Dedifferentiated amniotic fluid mesenchymal stem cell (primary cell): ENCODE measurements at regions not wholly inside any gene's neighbourhood (a gene's known extent, or its start where the extent isn't known, plus 50 kb on each side); places are given as distances from the start of the nearest gene placed in this dataset.

Experiments used
- DNase-seq: peaks from one replicate; pipeline ENCODE4 v3.0.0-alpha.2; 2016; ENCODE audit errors: extremely low spot score

- no peak for DNase-seq
Measured at GRCh38 chr2:183284606-183285005, 160.4 kb downstream of the NUP35 start.

DNA sequence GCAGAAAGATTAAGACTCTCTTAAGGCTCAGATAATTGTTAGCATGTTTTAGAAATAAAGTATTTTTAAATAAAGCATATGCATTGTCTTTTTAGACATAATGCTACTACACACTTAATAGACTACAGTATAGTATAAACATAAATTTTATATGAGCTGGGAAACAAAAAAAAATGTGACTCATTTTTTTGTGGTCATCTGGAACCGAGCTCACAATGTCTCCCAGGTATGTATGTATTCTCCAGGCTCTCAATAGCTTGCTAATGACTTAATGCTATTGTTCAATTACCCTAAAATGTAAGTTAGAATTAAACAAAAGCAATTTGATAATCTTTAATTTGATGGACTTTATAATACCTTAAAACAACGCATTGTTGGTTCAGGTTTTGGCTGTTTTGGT lies 167.2 kb downstream of the NUP35 start:
- DNase-seq = no peak

GRCh38 chr2:183292028-183292427 lies 167.8 kb downstream of the NUP35 start:
- DNase-seq = no peak

DNA sequence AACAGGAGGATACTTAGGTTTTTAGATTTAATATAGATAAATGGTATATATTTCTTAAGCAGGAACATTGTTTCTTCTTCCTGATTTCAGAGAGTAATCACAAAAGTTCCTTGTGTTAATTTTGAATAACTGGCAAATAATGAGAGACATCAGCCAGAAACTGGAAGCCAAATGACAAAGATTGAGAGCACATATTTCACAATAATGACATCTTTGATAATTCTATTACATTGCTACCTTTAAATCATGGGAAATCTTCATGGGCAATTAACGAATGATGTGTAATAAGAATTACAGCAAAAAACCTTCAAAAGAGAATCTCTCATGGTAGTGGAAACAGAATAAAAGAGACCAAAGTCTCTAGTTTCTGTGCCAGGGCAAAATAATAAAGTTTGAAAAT lies 215.1 kb downstream of the NUP35 start:
- DNase-seq = no peak

- DNase-seq = no peak
Measured at GRCh38 chr2:183341057-183341456, 216.8 kb downstream of the NUP35 start.

DNA sequence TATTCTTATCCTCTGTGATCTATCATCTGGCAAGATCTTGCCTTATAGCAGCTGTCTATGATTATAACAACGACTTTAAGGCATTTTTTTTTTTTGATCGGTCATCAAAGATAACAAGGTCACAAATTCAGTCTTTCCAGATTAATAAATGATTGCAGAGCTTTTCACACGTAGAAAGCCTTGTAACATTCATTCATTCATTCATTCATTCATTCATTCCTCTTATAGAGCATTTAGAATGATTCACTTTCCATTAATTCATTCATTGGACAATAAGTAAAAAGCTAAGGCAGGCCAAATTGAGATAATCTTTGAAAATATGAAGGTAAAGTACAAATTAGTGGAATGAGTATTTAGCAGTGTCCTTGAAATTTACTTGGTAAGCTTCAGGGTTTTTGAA lies 223.7 kb downstream of the NUP35 start:
- DNase-seq = no peak

- no peak for DNase-seq
Measured at GRCh38 chr2:183348492-183348891, 224.2 kb downstream of the NUP35 start.

DNA sequence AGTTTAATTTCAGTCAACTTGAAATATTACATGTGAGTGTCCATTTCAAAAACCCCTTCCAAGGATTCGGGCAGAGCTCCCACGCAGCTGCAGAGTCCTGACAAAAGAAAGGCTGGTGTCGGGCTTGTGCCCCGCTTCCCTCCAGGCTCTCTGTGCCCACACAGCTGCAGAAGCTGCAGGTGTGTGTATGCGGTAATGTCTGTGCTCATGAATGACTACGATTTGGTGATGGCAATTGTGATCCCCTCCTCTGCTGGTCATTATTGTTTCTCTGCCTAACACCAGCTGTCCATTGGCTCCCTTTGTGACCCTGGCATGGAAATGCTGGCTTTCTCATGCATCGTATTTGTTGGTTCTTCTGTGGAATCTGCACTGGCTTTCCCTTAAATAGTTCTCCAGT lies 224.8 kb downstream of the NUP35 start:
- no peak for DNase-seq

DNA sequence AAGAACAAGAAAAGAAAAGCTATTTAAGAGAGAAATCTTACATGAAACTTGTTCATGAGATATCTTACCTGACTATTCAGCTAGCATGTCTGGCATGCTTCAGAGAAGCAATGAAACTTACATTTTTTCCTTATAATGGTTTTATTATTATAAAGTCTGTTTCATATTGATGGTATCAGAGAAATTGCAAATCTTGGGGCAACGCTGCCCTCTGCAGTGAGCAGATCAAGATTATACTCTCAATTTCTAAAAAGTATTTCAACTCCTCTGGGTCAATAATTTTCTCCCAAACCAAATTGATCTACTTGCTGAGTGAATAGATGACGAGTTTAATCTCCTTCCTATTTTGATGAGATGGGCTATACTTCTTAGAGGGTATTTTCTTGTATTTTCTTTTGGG lies 235.6 kb downstream of the NUP35 start:
- DNase-seq = no peak

- DNase-seq = no peak
Measured at GRCh38 chr2:183371545-183371944, 247.3 kb downstream of the NUP35 start.

DNA sequence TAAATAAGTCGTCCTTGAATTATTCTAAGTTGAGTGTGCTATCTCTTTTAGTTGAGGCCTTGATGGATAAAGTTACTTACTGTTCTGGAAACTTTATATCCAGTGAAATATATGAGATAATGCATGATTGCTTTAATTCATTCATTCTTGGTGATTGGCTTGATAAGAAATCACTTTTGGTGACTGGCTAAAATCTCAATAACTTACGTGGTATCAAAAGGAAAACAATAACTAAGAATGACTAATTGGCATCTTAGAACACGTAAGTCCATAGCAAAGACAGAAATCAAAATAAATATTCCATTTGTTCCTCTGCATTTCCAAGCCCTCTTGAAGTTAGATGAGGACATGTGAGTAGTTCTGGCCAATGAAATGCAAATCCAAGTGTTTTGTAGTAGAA lies 251.6 kb downstream of the NUP35 start:
- DNase-seq = no peak

DNA sequence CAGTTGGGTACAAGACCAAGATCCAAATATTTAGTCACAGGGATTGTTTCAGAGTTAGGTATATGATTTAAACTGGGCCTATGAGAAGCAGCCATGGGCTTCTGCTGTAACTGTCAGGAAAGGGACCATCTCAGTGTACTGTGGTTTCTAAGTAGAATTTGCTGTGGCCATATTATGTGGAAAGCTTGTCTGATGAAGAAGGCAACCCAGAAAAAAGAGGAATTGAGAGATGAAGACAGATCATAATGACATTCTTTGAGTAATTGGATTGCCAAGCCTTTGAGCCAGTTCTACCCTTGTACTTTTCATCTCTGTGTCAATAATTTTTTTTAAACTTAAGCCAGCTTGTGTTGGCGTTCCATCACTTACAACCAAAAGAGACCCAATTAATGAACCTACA lies 259.6 kb downstream of the NUP35 start:
- no peak for DNase-seq

- DNase-seq = no peak
Measured at GRCh38 chr2:183389546-183390080, 265.4 kb downstream of the NUP35 start.

- no peak for DNase-seq
Measured at GRCh38 chr2:183390109-183390508, 265.9 kb downstream of the NUP35 start.

DNA sequence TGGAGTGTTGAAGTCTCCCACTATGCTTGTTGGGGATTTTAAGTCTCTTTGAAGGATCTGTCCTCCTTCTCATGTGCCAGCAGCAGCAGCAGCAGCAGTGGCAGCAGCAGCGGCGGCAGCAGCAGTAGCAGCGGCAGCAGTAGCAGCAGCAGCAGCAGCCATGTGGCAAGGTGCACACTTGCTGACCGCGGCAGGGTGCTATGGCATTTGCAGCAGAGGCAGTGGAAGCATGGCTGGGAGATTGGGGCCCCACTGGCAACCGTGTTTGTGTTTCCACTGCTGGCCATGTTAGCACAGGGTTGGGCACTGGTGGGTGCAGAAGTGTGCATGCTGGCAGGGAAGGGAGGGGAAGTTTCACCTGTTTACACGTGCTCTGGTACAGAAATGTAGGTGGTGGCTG lies 280.1 kb downstream of the NUP35 start:
- DNase-seq = no peak

DNA sequence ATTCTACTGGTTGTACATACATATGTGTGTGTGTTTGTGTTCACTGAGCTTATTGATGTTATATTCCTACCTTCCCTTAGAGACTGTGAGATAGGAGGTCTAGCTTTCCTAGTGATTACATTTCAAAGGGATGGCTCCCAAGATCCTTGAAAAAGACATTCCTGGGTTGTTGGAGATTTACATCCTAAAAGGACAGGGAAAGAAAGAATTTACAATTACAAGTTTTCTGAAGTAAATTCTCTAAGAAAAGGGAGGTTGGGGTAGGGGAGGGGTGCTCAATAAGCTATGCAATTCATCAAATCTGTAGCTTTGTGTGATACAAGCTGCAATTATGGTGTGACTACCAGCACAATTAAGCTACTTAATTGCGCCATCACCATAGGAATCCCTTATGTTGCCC lies 284.3 kb downstream of the NUP35 start:
- no peak for DNase-seq

- no peak for DNase-seq
Measured at GRCh38 chr2:183409662-183410061, 285.4 kb downstream of the NUP35 start.

DNA sequence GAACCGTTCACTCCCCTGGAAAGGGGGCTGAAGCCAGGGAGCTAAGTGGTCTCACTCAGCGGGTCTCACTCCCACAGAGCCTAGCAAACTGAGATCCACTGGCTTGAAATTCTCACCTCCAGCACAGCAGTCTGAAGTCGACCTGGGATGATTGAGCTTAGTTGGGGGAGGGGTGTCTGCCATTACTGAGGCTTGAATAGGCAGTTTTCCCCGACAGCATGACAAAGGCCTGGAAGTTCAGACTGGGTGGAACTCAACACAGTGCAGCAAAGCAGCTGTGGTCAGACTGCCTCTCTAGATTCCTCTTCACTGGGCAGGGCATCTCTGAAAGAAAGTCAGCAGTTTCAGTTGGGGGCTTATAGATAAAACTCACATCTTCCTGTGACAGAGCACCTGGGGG lies 292.5 kb downstream of the NUP35 start:
- no peak for DNase-seq

- DNase-seq = no peak
Measured at GRCh38 chr2:183426825-183427224, 302.6 kb downstream of the NUP35 start.

DNA sequence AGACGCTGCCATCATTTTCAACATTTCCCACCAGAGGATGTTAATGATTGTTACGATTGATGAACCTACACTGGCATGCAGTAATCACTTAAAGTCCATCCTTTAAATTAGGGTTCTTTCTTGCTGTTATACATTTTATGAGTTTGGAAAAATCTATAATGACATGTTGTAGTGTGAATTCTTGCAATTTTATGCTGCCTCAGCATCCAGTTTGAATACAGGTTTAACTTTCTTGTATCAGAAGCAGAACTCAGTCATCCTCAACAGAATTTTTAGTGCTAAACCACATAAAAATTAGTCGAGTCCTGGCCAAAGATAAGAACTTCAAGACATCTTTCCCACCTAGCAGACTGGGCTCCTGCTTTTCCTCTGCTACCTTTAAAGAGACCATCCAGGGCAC lies 303.3 kb downstream of the NUP35 start:
- no peak for DNase-seq

- no peak for DNase-seq
Measured at GRCh38 chr2:183428881-183429280, 304.6 kb downstream of the NUP35 start.

GRCh38 chr2:183438541-183438940 lies 314.3 kb downstream of the NUP35 start:
- DNase-seq = no peak

DNA sequence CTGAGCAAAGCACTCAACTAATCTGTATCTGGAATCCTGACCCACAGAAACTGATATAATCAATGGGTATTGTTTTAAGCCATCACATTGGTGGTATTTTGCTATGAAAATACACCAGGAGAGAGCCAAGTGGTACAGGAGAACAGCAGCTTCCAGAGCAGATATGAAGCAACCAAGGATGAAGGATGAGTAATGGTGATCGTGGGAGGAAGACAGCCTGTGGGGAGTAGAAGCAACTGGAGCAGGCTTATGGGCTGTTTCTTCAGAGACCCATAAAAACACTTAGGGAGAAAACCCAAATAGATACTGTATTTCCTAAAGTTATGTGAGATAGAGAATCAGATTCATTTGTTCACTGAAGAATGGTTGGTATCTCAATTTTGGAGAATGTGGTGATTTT lies 330.8 kb downstream of the NUP35 start:
- no peak for DNase-seq

DNA sequence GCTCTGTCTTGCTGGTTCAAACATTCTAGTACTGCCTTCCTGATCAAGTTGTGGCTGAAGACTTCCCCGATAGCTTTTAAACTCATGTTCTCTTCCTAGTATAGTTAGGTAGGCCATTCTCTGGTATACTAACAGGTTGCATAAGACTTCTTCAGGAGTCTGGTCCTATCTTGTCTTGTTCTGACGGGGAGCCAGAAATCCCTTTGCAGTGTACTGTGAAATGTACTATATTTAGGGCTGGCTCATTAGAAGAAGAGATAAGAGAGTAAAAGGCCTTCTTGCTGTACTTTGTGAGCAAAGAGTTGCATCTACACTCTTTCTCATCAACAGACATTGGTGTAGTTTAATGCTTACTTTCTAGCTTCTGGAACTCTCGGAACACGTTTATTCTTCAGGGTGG lies 331.9 kb downstream of the NUP35 start:
- DNase-seq = no peak

DNA sequence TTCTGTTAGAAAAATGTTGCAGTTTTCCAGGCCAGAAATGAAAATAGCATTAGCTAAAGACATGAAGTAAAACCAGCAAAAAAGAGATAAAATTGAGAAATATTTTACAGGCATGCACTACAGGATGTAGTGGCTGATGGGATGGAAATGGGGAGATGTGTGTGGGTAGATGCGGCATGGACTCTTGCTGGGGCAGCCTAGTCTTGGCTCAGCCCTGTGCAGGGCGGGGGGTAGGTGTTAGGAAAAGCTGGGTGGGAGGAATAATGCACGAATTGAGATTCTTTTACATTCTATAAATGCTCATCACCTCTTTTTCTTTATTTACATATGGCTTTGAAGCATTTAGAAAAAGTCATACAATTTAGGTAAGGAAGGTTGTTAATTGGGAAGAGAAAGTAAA lies 334.2 kb downstream of the NUP35 start:
- DNase-seq = no peak
